ENCODE measurements at regions not wholly inside any gene's neighbourhood (a gene's known extent, or its start where the extent isn't known, plus 50 kb on each side); places are given as distances from the start of the nearest gene placed in this dataset.

- ATAC-seq, result no peak
- TF ChIP-seq ZFP30 (CRISPR knock-in tag; IDR thresholded peaks at IDR 0.05), result no peak
- TF ChIP-seq BACH2 (CRISPR knock-in tag; IDR thresholded peaks at IDR 0.05; ENCODE audit: borderline replicate concordance), result no peak
- TF ChIP-seq, protein P1, sequence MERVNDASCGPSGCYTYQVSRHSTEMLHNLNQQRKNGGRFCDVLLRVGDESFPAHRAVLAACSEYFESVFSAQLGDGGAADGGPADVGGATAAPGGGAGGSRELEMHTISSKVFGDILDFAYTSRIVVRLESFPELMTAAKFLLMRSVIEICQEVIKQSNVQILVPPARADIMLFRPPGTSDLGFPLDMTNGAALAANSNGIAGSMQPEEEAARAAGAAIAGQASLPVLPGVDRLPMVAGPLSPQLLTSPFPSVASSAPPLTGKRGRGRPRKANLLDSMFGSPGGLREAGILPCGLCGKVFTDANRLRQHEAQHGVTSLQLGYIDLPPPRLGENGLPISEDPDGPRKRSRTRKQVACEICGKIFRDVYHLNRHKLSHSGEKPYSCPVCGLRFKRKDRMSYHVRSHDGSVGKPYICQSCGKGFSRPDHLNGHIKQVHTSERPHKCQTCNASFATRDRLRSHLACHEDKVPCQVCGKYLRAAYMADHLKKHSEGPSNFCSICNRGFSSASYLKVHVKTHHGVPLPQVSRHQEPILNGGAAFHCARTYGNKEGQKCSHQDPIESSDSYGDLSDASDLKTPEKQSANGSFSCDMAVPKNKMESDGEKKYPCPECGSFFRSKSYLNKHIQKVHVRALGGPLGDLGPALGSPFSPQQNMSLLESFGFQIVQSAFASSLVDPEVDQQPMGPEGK (CRISPR knock-in tag; IDR thresholded peaks at IDR 0.05; ENCODE audit: borderline replicate concordance), result no peak
- TF ChIP-seq, protein P2, sequence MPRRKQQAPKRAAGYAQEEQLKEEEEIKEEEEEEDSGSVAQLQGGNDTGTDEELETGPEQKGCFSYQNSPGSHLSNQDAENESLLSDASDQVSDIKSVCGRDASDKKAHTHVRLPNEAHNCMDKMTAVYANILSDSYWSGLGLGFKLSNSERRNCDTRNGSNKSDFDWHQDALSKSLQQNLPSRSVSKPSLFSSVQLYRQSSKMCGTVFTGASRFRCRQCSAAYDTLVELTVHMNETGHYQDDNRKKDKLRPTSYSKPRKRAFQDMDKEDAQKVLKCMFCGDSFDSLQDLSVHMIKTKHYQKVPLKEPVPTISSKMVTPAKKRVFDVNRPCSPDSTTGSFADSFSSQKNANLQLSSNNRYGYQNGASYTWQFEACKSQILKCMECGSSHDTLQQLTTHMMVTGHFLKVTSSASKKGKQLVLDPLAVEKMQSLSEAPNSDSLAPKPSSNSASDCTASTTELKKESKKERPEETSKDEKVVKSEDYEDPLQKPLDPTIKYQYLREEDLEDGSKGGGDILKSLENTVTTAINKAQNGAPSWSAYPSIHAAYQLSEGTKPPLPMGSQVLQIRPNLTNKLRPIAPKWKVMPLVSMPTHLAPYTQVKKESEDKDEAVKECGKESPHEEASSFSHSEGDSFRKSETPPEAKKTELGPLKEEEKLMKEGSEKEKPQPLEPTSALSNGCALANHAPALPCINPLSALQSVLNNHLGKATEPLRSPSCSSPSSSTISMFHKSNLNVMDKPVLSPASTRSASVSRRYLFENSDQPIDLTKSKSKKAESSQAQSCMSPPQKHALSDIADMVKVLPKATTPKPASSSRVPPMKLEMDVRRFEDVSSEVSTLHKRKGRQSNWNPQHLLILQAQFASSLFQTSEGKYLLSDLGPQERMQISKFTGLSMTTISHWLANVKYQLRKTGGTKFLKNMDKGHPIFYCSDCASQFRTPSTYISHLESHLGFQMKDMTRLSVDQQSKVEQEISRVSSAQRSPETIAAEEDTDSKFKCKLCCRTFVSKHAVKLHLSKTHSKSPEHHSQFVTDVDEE (CRISPR knock-in tag; IDR thresholded peaks at IDR 0.05), result no peak
- TF ChIP-seq ZNF565 (CRISPR knock-in tag; conservative IDR thresholded peaks at IDR 0.05; ENCODE audit: low read depth), result no peak
- no peak for TF ChIP-seq ZC3H10 (CRISPR knock-in tag; IDR thresholded peaks at IDR 0.05)
- TF ChIP-seq ESRRG (CRISPR knock-in tag; IDR thresholded peaks at IDR 0.05), result no peak
- TF ChIP-seq, protein P3, sequence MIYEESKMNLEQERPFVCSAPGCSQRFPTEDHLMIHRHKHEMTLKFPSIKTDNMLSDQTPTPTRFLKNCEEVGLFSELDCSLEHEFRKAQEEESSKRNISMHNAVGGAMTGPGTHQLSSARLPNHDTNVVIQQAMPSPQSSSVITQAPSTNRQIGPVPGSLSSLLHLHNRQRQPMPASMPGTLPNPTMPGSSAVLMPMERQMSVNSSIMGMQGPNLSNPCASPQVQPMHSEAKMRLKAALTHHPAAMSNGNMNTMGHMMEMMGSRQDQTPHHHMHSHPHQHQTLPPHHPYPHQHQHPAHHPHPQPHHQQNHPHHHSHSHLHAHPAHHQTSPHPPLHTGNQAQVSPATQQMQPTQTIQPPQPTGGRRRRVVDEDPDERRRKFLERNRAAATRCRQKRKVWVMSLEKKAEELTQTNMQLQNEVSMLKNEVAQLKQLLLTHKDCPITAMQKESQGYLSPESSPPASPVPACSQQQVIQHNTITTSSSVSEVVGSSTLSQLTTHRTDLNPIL (CRISPR knock-in tag; IDR thresholded peaks at IDR 0.05; ENCODE audit: low read depth), result no peak
- TF ChIP-seq OSR1 (CRISPR knock-in tag; IDR thresholded peaks at IDR 0.05), result no peak
- no peak for TF ChIP-seq GLIS3 (CRISPR knock-in tag; IDR thresholded peaks at IDR 0.05)
- no peak for TF ChIP-seq CSDC2 (CRISPR knock-in tag; IDR thresholded peaks at IDR 0.05)
- TF ChIP-seq, protein P4, sequence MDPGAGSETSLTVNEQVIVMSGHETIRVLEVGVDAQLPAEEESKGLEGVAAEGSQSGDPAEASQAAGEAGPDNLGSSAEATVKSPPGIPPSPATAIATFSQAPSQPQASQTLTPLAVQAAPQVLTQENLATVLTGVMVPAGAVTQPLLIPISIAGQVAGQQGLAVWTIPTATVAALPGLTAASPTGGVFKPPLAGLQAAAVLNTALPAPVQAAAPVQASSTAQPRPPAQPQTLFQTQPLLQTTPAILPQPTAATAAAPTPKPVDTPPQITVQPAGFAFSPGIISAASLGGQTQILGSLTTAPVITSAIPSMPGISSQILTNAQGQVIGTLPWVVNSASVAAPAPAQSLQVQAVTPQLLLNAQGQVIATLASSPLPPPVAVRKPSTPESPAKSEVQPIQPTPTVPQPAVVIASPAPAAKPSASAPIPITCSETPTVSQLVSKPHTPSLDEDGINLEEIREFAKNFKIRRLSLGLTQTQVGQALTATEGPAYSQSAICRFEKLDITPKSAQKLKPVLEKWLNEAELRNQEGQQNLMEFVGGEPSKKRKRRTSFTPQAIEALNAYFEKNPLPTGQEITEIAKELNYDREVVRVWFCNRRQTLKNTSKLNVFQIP (CRISPR knock-in tag; IDR thresholded peaks at IDR 0.05; ENCODE audit: borderline replicate concordance, low read depth), result no peak
- TF ChIP-seq SNAI2 (CRISPR knock-in tag; IDR thresholded peaks at IDR 0.05), result no peak
- no peak for TF ChIP-seq ISL1 (CRISPR knock-in tag; IDR thresholded peaks at IDR 0.05)
- no peak for TF ChIP-seq ZNF70 (CRISPR knock-in tag; IDR thresholded peaks at IDR 0.05)
- TF ChIP-seq ZNF8 (CRISPR knock-in tag; IDR thresholded peaks at IDR 0.05), result no peak
- no peak for TF ChIP-seq RARB (CRISPR knock-in tag; IDR thresholded peaks at IDR 0.05)
- TF ChIP-seq TCF4 (CRISPR knock-in tag; IDR thresholded peaks at IDR 0.05; ENCODE audit: borderline replicate concordance), result no peak
- no peak for TF ChIP-seq TOX (CRISPR knock-in tag; IDR thresholded peaks at IDR 0.05; ENCODE audit: borderline replicate concordance)
Measured at GRCh38 chr1:199010492-199010891, 371.7 kb downstream of the PTPRC start.

- TF ChIP-seq CSDC2 (CRISPR knock-in tag; IDR thresholded peaks at IDR 0.05) (no peak), ZFP30 (CRISPR knock-in tag; IDR thresholded peaks at IDR 0.05) (no peak), SNAI2 (CRISPR knock-in tag; IDR thresholded peaks at IDR 0.05) (no peak), ZNF565 (CRISPR knock-in tag; conservative IDR thresholded peaks at IDR 0.05; ENCODE audit: low read depth) (no peak), RARB (CRISPR knock-in tag; IDR thresholded peaks at IDR 0.05) (no peak)
- TF ChIP-seq, protein P5, sequence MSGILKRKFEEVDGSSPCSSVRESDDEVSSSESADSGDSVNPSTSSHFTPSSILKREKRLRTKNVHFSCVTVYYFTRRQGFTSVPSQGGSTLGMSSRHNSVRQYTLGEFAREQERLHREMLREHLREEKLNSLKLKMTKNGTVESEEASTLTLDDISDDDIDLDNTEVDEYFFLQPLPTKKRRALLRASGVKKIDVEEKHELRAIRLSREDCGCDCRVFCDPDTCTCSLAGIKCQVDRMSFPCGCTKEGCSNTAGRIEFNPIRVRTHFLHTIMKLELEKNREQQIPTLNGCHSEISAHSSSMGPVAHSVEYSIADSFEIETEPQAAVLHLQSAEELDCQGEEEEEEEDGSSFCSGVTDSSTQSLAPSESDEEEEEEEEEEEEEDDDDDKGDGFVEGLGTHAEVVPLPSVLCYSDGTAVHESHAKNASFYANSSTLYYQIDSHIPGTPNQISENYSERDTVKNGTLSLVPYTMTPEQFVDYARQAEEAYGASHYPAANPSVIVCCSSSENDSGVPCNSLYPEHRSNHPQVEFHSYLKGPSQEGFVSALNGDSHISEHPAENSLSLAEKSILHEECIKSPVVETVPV (CRISPR knock-in tag; IDR thresholded peaks at IDR 0.05), result no peak
- ATAC-seq, result no peak; the same call in 2 of the 3 replicates
Measured at GRCh38 chr1:199010933-199011332, 372.1 kb downstream of the PTPRC start.

- ATAC-seq, result no peak
- TF ChIP-seq RARB (CRISPR knock-in tag; IDR thresholded peaks at IDR 0.05) (no peak), ZNF565 (CRISPR knock-in tag; conservative IDR thresholded peaks at IDR 0.05; ENCODE audit: low read depth) (no peak), ZNF70 (CRISPR knock-in tag; IDR thresholded peaks at IDR 0.05) (no peak), CSDC2 (CRISPR knock-in tag; IDR thresholded peaks at IDR 0.05) (no peak), ZFP3 (CRISPR knock-in tag; IDR thresholded peaks at IDR 0.05) (no peak), ZFP30 (CRISPR knock-in tag; IDR thresholded peaks at IDR 0.05) (no peak)
Measured at GRCh38 chr1:199015799-199016198, 377.0 kb downstream of the PTPRC start.
